ENCODE measurements at regions not wholly inside any gene's neighbourhood (a gene's known extent, or its start where the extent isn't known, plus 50 kb on each side); places are given as distances from the start of the nearest gene placed in this dataset.

DNA sequence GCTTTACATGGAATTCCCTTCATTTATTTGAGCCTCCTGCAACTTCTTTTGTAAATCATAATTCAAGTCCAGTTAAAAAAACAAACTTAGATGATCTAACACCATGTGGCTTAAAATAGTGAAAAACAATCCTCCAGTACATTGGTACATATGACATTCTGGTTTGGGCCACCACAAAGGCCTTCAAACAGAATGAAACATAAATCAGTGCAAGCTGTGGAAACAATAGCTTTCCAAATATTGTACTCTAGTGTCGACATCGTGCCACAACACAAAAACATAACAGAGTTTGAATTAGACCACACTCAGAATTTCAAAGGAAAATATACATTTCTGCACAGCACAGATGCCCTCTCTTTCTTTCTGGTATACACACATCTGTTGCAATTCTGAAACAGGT lies 751.3 kb downstream of the SLC6A15 start:
- TF ChIP-seq SP1 (IDR thresholded peaks at IDR 0.05) (no peak), FOXK2 (IDR thresholded peaks at IDR 0.05) (no peak), BHLHE40 (IDR thresholded peaks at IDR 0.05; ENCODE audit: borderline replicate concordance) (no peak), ELF4 (IDR thresholded peaks at IDR 0.05) (no peak), SUZ12 (IDR thresholded peaks at IDR 0.05) (no peak), FOXM1 (IDR thresholded peaks at IDR 0.05; ENCODE audit: borderline replicate concordance) (no peak), HDGF (IDR thresholded peaks at IDR 0.05; ENCODE audit: borderline replicate concordance) (no peak), CTBP1 (IDR thresholded peaks at IDR 0.05; ENCODE audit: borderline replicate concordance) (no peak), NFRKB (IDR thresholded peaks at IDR 0.05) (no peak), FOXA1 (IDR thresholded peaks at IDR 0.05) (no peak), TARDBP (IDR thresholded peaks at IDR 0.05) (no peak), LEF1 (IDR thresholded peaks at IDR 0.05; ENCODE audit: borderline replicate concordance) (no peak), ARNT (IDR thresholded peaks at IDR 0.05) (no peak)
- TF ChIP-seq, protein P1, sequence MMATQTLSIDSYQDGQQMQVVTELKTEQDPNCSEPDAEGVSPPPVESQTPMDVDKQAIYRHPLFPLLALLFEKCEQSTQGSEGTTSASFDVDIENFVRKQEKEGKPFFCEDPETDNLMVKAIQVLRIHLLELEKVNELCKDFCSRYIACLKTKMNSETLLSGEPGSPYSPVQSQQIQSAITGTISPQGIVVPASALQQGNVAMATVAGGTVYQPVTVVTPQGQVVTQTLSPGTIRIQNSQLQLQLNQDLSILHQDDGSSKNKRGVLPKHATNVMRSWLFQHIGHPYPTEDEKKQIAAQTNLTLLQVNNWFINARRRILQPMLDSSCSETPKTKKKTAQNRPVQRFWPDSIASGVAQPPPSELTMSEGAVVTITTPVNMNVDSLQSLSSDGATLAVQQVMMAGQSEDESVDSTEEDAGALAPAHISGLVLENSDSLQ (IDR thresholded peaks at IDR 0.05), result no peak
